Upper lobe of right lung (tissue), 1 donor: ENCODE measurements at regions not wholly inside any gene's neighbourhood (a gene's known extent, or its start where the extent isn't known, plus 50 kb on each side); places are given as distances from the start of the nearest gene placed in this dataset.

Experiments
- ATAC-seq: fragments of 200-7000 bp; cut with Tn5 transposase; one replicate; pipeline ENCODE4 v1.9.1; 2020; ENCODE audit warnings: mild to moderate bottlenecking, moderate library complexity
- DNase-seq: peaks from one replicate; pipeline ENCODE4 v3.0.0-alpha.2; 2020
- H3K27ac ChIP-seq: fragments of 200-600 bp; one replicate; pipeline ENCODE4 v1.8.0; 2022
- H3K27me3 ChIP-seq: fragments of 200-600 bp; one replicate; pipeline ENCODE4 v1.8.0; 2022; ENCODE audit warnings: mild to moderate bottlenecking
- H3K36me3 ChIP-seq: fragments of 200-600 bp; one replicate; pipeline ENCODE4 v1.8.0; 2022
- H3K4me1 ChIP-seq: fragments of 200-600 bp; one replicate; pipeline ENCODE4 v1.8.0; 2022
- H3K4me3 ChIP-seq: fragments of 200-600 bp; one replicate; pipeline ENCODE4 v1.8.0; 2022; ENCODE audit warnings: mild to moderate bottlenecking
- H3K9me3 ChIP-seq: fragments of 200-600 bp; one replicate; pipeline ENCODE4 v1.8.0; 2022
- CTCF ChIP-seq: fragments of 200-600 bp; IDR thresholded peaks from one replicate; pipeline ENCODE4 v1.8.0; 2022; ENCODE audit warnings: antibody characterized with exemption
- intact Hi-C: fragments of 100-400 bp; cut with DNase I; formaldehyde crosslinking; loops from one replicate; pipeline ENCODE4 v1.11.0; 2022
- donor health status: DM: no; HTN: yes; CAD: no; lungs with severe emphysema.

- Histone ChIP-seq H3K36me3 (no peaks in the 10 kb centered on the region), H3K27ac (peak overlapping the region; percentile 72), H3K9me3 (no peaks in the 10 kb centered on the region), H3K4me1 (peaks cover 21% of the 10 kb centered on the region), H3K4me3 (no peak overlapping the region), H3K27me3 (no peaks in the 10 kb centered on the region)
- DNase-seq (no peak), ATAC-seq (no peak)
- TF ChIP-seq CTCF = no peak
- intact Hi-C loops = no loop called here
Observed at GRCh38 chr9:107738789-107739188, 249.2 kb upstream of the KLF4 start.

- ATAC-seq (peak; percentile 61), DNase-seq (peak; percentile 71)
- H3K27ac ChIP-seq = peak overlapping the region; percentile 72
Observed at GRCh38 chr9:107737987-107738743, 248.6 kb upstream of the KLF4 start.

GRCh38 chr9:107737610-107737986 is 248.0 kb upstream of the KLF4 start:
- Histone ChIP-seq H3K4me1 (peaks cover 25% of the 10 kb centered on the region), H3K27ac (peak overlapping the region; percentile 31), H3K9me3 (no peaks in the 10 kb centered on the region), H3K27me3 (no peaks in the 10 kb centered on the region), H3K36me3 (no peaks in the 10 kb centered on the region), H3K4me3 (no peak overlapping the region)
- ATAC-seq = no peak
- TF ChIP-seq CTCF = no peak
- intact Hi-C loops = no loop called here
- DNase-seq = no peak

More at GRCh38 chr9:107737987-107738743, 248.6 kb upstream of the KLF4 start:
- peaks cover 24% of the 10 kb centered on the region for H3K4me1 ChIP-seq
- no peaks in the 10 kb centered on the region for H3K27me3 ChIP-seq
- TF ChIP-seq CTCF = no peak
- H3K4me3 ChIP-seq = no peak overlapping the region
- H3K36me3 ChIP-seq = no peaks in the 10 kb centered on the region
- intact Hi-C loops = no loop called here
- H3K9me3 ChIP-seq = no peaks in the 10 kb centered on the region

GRCh38 chr9:107735821-107736220 is 246.3 kb upstream of the KLF4 start:
- ATAC-seq = no peak

GRCh38 chr9:107734256-107735013 is 244.9 kb upstream of the KLF4 start:
- H3K27ac ChIP-seq = peak overlapping the region; percentile 83
- H3K36me3 ChIP-seq = no peaks in the 10 kb centered on the region
- no peaks in the 10 kb centered on the region for H3K27me3 ChIP-seq
- no peak overlapping the region for H3K4me3 ChIP-seq
- no peak for ATAC-seq
- no peaks in the 10 kb centered on the region for H3K9me3 ChIP-seq
- no peak for TF ChIP-seq CTCF
- intact Hi-C loops = no loop called here
- peaks cover 24% of the 10 kb centered on the region for H3K4me1 ChIP-seq
- DNase-seq = no peak

More at GRCh38 chr9:107735821-107736220, 246.3 kb upstream of the KLF4 start:
- Histone ChIP-seq H3K4me3 (no peak overlapping the region), H3K27ac (no peak overlapping the region), H3K36me3 (no peaks in the 10 kb centered on the region), H3K9me3 (no peaks in the 10 kb centered on the region), H3K27me3 (no peaks in the 10 kb centered on the region), H3K4me1 (peaks cover 28% of the 10 kb centered on the region)
- no peak for TF ChIP-seq CTCF
- no peak for DNase-seq
- intact Hi-C loops = no loop called here
